ENCODE measurements at regions not wholly inside any gene's neighbourhood (a gene's known extent, or its start where the extent isn't known, plus 50 kb on each side); places are given as distances from the start of the nearest gene placed in this dataset.

GRCh38 chr10:35907548-35907947 is 265.5 kb upstream of the FZD8 start:
- H3K27ac ChIP-seq: no peak overlapping the region
- no peaks in the 10 kb centered on the region for H3K36me3 ChIP-seq
- no peaks in the 10 kb centered on the region for H3K4me1 ChIP-seq
- H3K9me3 ChIP-seq: no peaks in the 10 kb centered on the region
- intact Hi-C loops (cut with DNase I): no loop called here
- H3K4me3 ChIP-seq: no peak overlapping the region
- DNase-seq: no peak
- no peaks in the 10 kb centered on the region for H3K27me3 ChIP-seq
- H3K9ac ChIP-seq (ENCODE audit: low read depth in 2 of 2, low read length in 2 of 2): no peak overlapping the region
- no peak for TF ChIP-seq CTCF (IDR thresholded peaks at IDR 0.05)

- no peak for DNase-seq
- no peak for TF ChIP-seq CTCF (IDR thresholded peaks at IDR 0.05)
- H3K27me3 ChIP-seq: no peaks in the 10 kb centered on the region
- H3K36me3 ChIP-seq: no peaks in the 10 kb centered on the region
- H3K4me1 ChIP-seq: no peaks in the 10 kb centered on the region
- no peak overlapping the region for H3K4me3 ChIP-seq
- intact Hi-C loops (cut with DNase I): no loop called here
- H3K9me3 ChIP-seq: no peaks in the 10 kb centered on the region
- H3K27ac ChIP-seq: no peak overlapping the region
- H3K9ac ChIP-seq (ENCODE audit: low read depth in 2 of 2, low read length in 2 of 2): no peak overlapping the region
Measured at GRCh38 chr10:35906155-35906554, 264.1 kb upstream of the FZD8 start.

- no peak overlapping the region for H3K4me3 ChIP-seq
- H3K36me3 ChIP-seq: no peaks in the 10 kb centered on the region
- intact Hi-C loops (cut with DNase I): no loop called here
- TF ChIP-seq CTCF (IDR thresholded peaks at IDR 0.05): no peak
- H3K9me3 ChIP-seq: no peaks in the 10 kb centered on the region
- no peak overlapping the region for H3K27ac ChIP-seq
- H3K4me1 ChIP-seq: no peaks in the 10 kb centered on the region
- no peak for DNase-seq
- no peaks in the 10 kb centered on the region for H3K27me3 ChIP-seq
- no peak overlapping the region for H3K9ac ChIP-seq (ENCODE audit: low read depth in 2 of 2, low read length in 2 of 2)
Measured at GRCh38 chr10:35903021-35903420, 260.9 kb upstream of the FZD8 start.

GRCh38 chr10:35898716-35899440 is 256.8 kb upstream of the FZD8 start:
- TF ChIP-seq CTCF (IDR thresholded peaks at IDR 0.05): no peak
- DNase-seq: no peak
- H3K4me3 ChIP-seq: no peak overlapping the region
- intact Hi-C loops (cut with DNase I): no loop called here
- H3K9me3 ChIP-seq: no peaks in the 10 kb centered on the region
- no peak overlapping the region for H3K9ac ChIP-seq (ENCODE audit: low read depth in 2 of 2, low read length in 2 of 2)
- no peaks in the 10 kb centered on the region for H3K36me3 ChIP-seq
- no peak overlapping the region for H3K27ac ChIP-seq
- H3K27me3 ChIP-seq: no peaks in the 10 kb centered on the region
- H3K4me1 ChIP-seq: no peaks in the 10 kb centered on the region

GRCh38 chr10:35896001-35896400 is 253.9 kb upstream of the FZD8 start:
- no peak overlapping the region for H3K4me3 ChIP-seq
- no peaks in the 10 kb centered on the region for H3K9me3 ChIP-seq
- no peak overlapping the region for H3K9ac ChIP-seq (ENCODE audit: low read depth in 2 of 2, low read length in 2 of 2)
- no peak overlapping the region for H3K27ac ChIP-seq
- no peaks in the 10 kb centered on the region for H3K36me3 ChIP-seq
- intact Hi-C loops (cut with DNase I): no loop called here
- no peak for TF ChIP-seq CTCF (IDR thresholded peaks at IDR 0.05)
- no peak for DNase-seq
- no peaks in the 10 kb centered on the region for H3K4me1 ChIP-seq
- no peaks in the 10 kb centered on the region for H3K27me3 ChIP-seq
